H1 (cell line): ENCODE measurements at regions not wholly inside any gene's neighbourhood (a gene's known extent, or its start where the extent isn't known, plus 50 kb on each side); places are given as distances from the start of the nearest gene placed in this dataset.

Experiments
- CTCF ChIA-PET: fragments of 300-600 bp; sonication (Branson Sonifier 250); formaldehyde crosslinking; loops from one replicate; lab custom pipeline; 2021; ENCODE audit not compliant: partially characterized antibody; lab: Charles Lee
- POLR2A ChIA-PET: fragments of 300-600 bp; sonication (Branson Sonifier 250); formaldehyde crosslinking; loops from one replicate; lab custom pipeline; 2021; ENCODE audit warnings: inconsistent platforms; ENCODE audit not compliant: partially characterized antibody; lab: Charles Lee
- DNase-seq, 2 experiments: peaks; one replicate each; pipeline versions ENCODE4 v3.0.0 to v3.0.0-alpha.2; 2010 to 2022; ENCODE audit warnings: low spot score in 2 of 2, low read depth in 1 of 2, mixed read lengths in 1 of 2
- FAIRE-seq: peaks from 2 replicates; lab custom pipeline; 2011; peaks lifted over from hg19 to GRCh38; lab: Jason Lieb, UNC
- H2AFZ ChIP-seq: 2 replicates; pipeline ENCODE4 v1.8.1; 2012; ENCODE audit warnings: low read length, inconsistent platforms
- H2AK5ac ChIP-seq: 2 replicates; pipeline ENCODE4 v1.6.1; 2013; ENCODE audit warnings: low read depth, low read length
- H2BK120ac ChIP-seq: replicated peaks from 2 replicates; pipeline ENCODE3; 2013; ENCODE audit warnings: low read depth, low read length, inconsistent platforms
- H2BK12ac ChIP-seq: 2 replicates; pipeline ENCODE4 v1.6.1; 2013; ENCODE audit warnings: low read depth, low read length
- H2BK15ac ChIP-seq: 2 replicates; pipeline ENCODE4 v1.6.1; 2013; ENCODE audit warnings: low read length
- H2BK20ac ChIP-seq: 2 replicates; pipeline ENCODE4 v1.6.1; 2013; ENCODE audit warnings: low read length
- H2BK5ac ChIP-seq: 2 replicates; pipeline ENCODE4 v1.6.1; 2013; ENCODE audit warnings: low read depth, low read length
- H3K14ac ChIP-seq: 2 replicates; pipeline ENCODE4 v1.6.1; 2013; ENCODE audit warnings: inconsistent platforms; ENCODE audit not compliant: insufficient read length
- H3K18ac ChIP-seq: 2 replicates; pipeline ENCODE4 v1.6.1; 2013; ENCODE audit warnings: low read length; ENCODE audit errors: extremely low read depth
- H3K23ac ChIP-seq: 2 replicates; pipeline ENCODE4 v1.6.1; 2013; ENCODE audit warnings: inconsistent platforms; ENCODE audit not compliant: insufficient read length
- H3K23me2 ChIP-seq: 2 replicates; pipeline ENCODE4 v1.6.1; 2013; ENCODE audit warnings: low read depth, low read length
- H3K27ac ChIP-seq: 2 replicates; pipeline ENCODE4 v1.6.1; 2011; ENCODE audit warnings: low read depth, low read length, inconsistent platforms
- H3K27me3 ChIP-seq, 4 experiments: replicated peaks in 1 of 4; 1 replicate in 1 of 4; 2 replicates in 3 of 4; pipeline versions ENCODE4 v1.6.1 to v1.8.1; 2011 to 2013; ENCODE audit warnings: low read length in 3 of 4, mild to moderate bottlenecking in 3 of 4, inconsistent platforms in 2 of 4, mixed read lengths in 2 of 4, moderate library complexity in 1 of 4; ENCODE audit not compliant: control insufficient read depth in 3 of 4, insufficient read depth in 3 of 4; ENCODE audit errors: extremely low read depth in 1 of 4
- H3K36me3 ChIP-seq, 4 experiments: 2 replicates each; pipeline versions ENCODE4 v1.6.1 to v1.8.1; 2011 to 2013; ENCODE audit warnings: mild to moderate bottlenecking in 4 of 4, low read length in 3 of 4, moderate library complexity in 2 of 4, control low read depth in 1 of 4, inconsistent platforms in 1 of 4; ENCODE audit not compliant: insufficient read depth in 4 of 4, control insufficient read depth in 2 of 4
- H3K4ac ChIP-seq: replicated peaks from 2 replicates; pipeline ENCODE3; 2013; ENCODE audit warnings: low read length, low read depth, mixed read lengths, inconsistent platforms; ENCODE audit not compliant: insufficient read length
- H3K4me1 ChIP-seq, 4 experiments: replicated peaks in 1 of 4; 1 replicate in 1 of 4; 2 replicates in 3 of 4; pipeline versions ENCODE4 v1.6.1 to v1.8.1; 2011 to 2013; ENCODE audit warnings: low read length in 3 of 4, inconsistent platforms in 2 of 4, mixed read lengths in 1 of 4; ENCODE audit not compliant: insufficient read depth in 4 of 4, control insufficient read depth in 3 of 4
- H3K4me2 ChIP-seq, 2 experiments: 2 replicates each; pipeline versions ENCODE4 v1.6.1 to v1.8.1; 2011 to 2013; ENCODE audit warnings: low read depth in 2 of 2, low read length in 2 of 2, control low read depth in 1 of 2, inconsistent platforms in 1 of 2, mild to moderate bottlenecking in 1 of 2; ENCODE audit not compliant: insufficient read depth in 1 of 2
- H3K4me3 ChIP-seq, 4 experiments: fragments of 200-600, 300-600 bp in 1 of 4; sonication (generic), shearing (Covaris generic), sonication (Bioruptor Twin) in 1 of 4; 2 replicates each; pipeline versions ENCODE4 v1.5.1 to v1.8.1; 2011 to 2016; ENCODE audit warnings: low read length in 4 of 4, low read depth in 3 of 4, control low read depth in 2 of 4, inconsistent platforms in 2 of 4, mild to moderate bottlenecking in 2 of 4, mixed read lengths in 1 of 4, moderate library complexity in 1 of 4; ENCODE audit not compliant: insufficient read depth in 2 of 4; ENCODE audit errors: extremely low read depth in 1 of 4
- H3K56ac ChIP-seq: replicated peaks from 2 replicates; pipeline ENCODE3; 2013; ENCODE audit warnings: low read depth, mild to moderate bottlenecking, mixed read lengths, low read length, inconsistent platforms; ENCODE audit not compliant: insufficient read length
- H3K79me1 ChIP-seq: 2 replicates; pipeline ENCODE4 v1.6.1; 2013; ENCODE audit warnings: low read depth, low read length, control low read depth
- H3K79me2 ChIP-seq, 2 experiments: 2 replicates each; pipeline versions ENCODE4 v1.6.1 to v1.8.1; 2012 to 2013; ENCODE audit warnings: low read length in 2 of 2, mild to moderate bottlenecking in 2 of 2, inconsistent platforms in 1 of 2; ENCODE audit not compliant: insufficient read depth in 2 of 2, control insufficient read depth in 1 of 2
- H3K9ac ChIP-seq, 4 experiments: replicated peaks in 1 of 4; 1 replicate in 1 of 4; 2 replicates in 3 of 4; pipeline versions ENCODE4 v1.6.1 to v1.8.1; 2011 to 2013; ENCODE audit warnings: low read depth in 3 of 4, low read length in 3 of 4, control low read depth in 2 of 4, mild to moderate bottlenecking in 2 of 4, moderate library complexity in 2 of 4, inconsistent platforms in 1 of 4; ENCODE audit errors: extremely low read depth in 1 of 4
- H3K9me3 ChIP-seq, 2 experiments: 2 replicates each; pipeline versions ENCODE4 v1.6.1 to v1.8.1; 2012 to 2013; ENCODE audit warnings: mild to moderate bottlenecking in 2 of 2, moderate library complexity in 2 of 2, control low read depth in 1 of 2, inconsistent platforms in 1 of 2, low read depth in 1 of 2, low read length in 1 of 2, mixed read lengths in 1 of 2; ENCODE audit not compliant: insufficient read depth in 2 of 2
- H4K20me1 ChIP-seq, 2 experiments: replicated peaks in 1 of 2; 2 replicates each; pipeline versions ENCODE3 to v1.8.1; 2011 to 2013; ENCODE audit warnings: inconsistent platforms in 2 of 2, low read length in 2 of 2, mild to moderate bottlenecking in 1 of 2; ENCODE audit not compliant: insufficient read depth in 2 of 2, control insufficient read depth in 1 of 2
- H4K5ac ChIP-seq: 2 replicates; pipeline ENCODE4 v1.6.1; 2013; ENCODE audit warnings: low read length, low read depth, mixed read lengths, inconsistent platforms; ENCODE audit not compliant: insufficient read length
- H4K8ac ChIP-seq: 2 replicates; pipeline ENCODE4 v1.8.0; 2013; ENCODE audit warnings: mild to moderate bottlenecking, moderate library complexity, low read length, inconsistent platforms; ENCODE audit not compliant: insufficient read depth; ENCODE audit errors: extremely low read depth
- H4K91ac ChIP-seq: replicated peaks from 2 replicates; pipeline ENCODE3; 2013; ENCODE audit warnings: low read length, mixed read lengths, inconsistent platforms; ENCODE audit not compliant: insufficient read length
- SIRT6 ChIP-seq: IDR thresholded peaks from one replicate; pipeline ENCODE4 v1.7.1; 2012; ENCODE audit warnings: low read length, inconsistent platforms
- WGBS, 2 experiments: shearing (Covaris generic) in 1 of 2; methylation state at CpG; one replicate each; pipeline versions ENCODE4 v1.1.6 to v1.1.7; 2013 to 2015; ENCODE audit warnings: low lambda C conversion rate in 2 of 2, mixed read lengths in 2 of 2, inconsistent platforms in 1 of 2, low coverage in 1 of 2, missing lambda C conversion rate in 1 of 2; ENCODE audit not compliant: insufficient replicate concordance in 2 of 2, insufficient coverage in 1 of 2, insufficient read length in 1 of 2; ENCODE audit errors: extremely low coverage in 1 of 2, missing lambda C conversion rate in 1 of 2; 5-methylcytosine and 5-hydroxymethylcytosine counted together
- TF ChIP-seq, protein P1 (sequence below): IDR thresholded peaks from 2 replicates; pipeline ENCODE4 v1.6.1; 2012; ENCODE audit warnings: low read length, inconsistent platforms

DNA sequence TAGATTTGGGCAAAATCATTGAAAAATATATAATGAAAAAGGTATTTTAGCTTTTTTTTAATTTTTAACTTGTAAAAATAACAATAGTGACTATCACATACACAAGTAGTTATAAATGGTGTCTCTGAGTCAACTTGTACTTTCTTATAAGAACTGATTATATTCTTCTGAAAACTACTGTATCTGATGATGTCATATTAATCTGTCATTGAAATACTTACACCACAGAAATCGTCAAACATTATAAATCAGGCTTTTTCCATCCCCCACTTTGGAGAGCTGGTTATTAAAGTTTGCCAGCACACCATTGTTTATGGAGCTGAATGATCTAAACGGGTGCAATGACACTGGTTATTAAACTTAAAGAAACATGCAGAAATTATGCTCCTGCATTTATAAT, 1259.6 kb upstream of the CNTN5 start:
- no peak overlapping the region for H2BK5ac ChIP-seq
- H2BK120ac ChIP-seq: no peak overlapping the region
- H2BK12ac ChIP-seq: no peak overlapping the region
- no peak overlapping the region for H3K4me3 ChIP-seq
- H3K4ac ChIP-seq: no peak overlapping the region
- no peak overlapping the region for H4K91ac ChIP-seq
- FAIRE-seq: no peak
- no peaks in the 10 kb centered on the region for H3K23me2 ChIP-seq
- no peaks in the 10 kb centered on the region for H3K79me1 ChIP-seq
- H2AFZ ChIP-seq: no peak overlapping the region
- H3K4me2 ChIP-seq: no peak overlapping the region
- POLR2A ChIA-PET: no interaction called here
- peaks cover 3 to 4% of the 10 kb centered on the region in 2 experiments; a peak in 2 of 4 replicates for H3K9me3 ChIP-seq
- WGBS, 2 experiments: 91% methylated on average over 2 of the region's 2 CpGs; no CpG with 5 or more reads in 1 of the 2 experiments
- H4K8ac ChIP-seq: no peak overlapping the region
- H3K56ac ChIP-seq: no peak overlapping the region
- H4K20me1 ChIP-seq: no peaks in the 10 kb centered on the region
- no peak for DNase-seq
- no peak overlapping the region for H2BK20ac ChIP-seq
- no peak overlapping the region for H2BK15ac ChIP-seq
- CTCF ChIA-PET: no interaction called here
- no peak for TF ChIP-seq SIRT6
- TF ChIP-seq, protein P1, sequence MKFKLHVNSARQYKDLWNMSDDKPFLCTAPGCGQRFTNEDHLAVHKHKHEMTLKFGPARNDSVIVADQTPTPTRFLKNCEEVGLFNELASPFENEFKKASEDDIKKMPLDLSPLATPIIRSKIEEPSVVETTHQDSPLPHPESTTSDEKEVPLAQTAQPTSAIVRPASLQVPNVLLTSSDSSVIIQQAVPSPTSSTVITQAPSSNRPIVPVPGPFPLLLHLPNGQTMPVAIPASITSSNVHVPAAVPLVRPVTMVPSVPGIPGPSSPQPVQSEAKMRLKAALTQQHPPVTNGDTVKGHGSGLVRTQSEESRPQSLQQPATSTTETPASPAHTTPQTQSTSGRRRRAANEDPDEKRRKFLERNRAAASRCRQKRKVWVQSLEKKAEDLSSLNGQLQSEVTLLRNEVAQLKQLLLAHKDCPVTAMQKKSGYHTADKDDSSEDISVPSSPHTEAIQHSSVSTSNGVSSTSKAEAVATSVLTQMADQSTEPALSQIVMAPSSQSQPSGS: no peak
- H3K18ac ChIP-seq: no peak overlapping the region
- no peak overlapping the region for H4K5ac ChIP-seq
- no peak overlapping the region for H3K14ac ChIP-seq
- H3K27ac ChIP-seq: no peak overlapping the region
- H3K36me3 ChIP-seq: no peaks in the 10 kb centered on the region; a peak in 1 of 8 replicates
- H3K79me2 ChIP-seq: no peaks in the 10 kb centered on the region
- H3K9ac ChIP-seq: no peak overlapping the region
- no peak overlapping the region for H3K23ac ChIP-seq
- no peaks in the 10 kb centered on the region for H3K27me3 ChIP-seq
- H2AK5ac ChIP-seq: no peak overlapping the region
- peaks cover 0 to 6% (median 3%) of the 10 kb centered on the region in 4 experiments; a peak in 3 of 7 replicates for H3K4me1 ChIP-seq
